ENCODE measurements at regions not wholly inside any gene's neighbourhood (a gene's known extent, or its start where the extent isn't known, plus 50 kb on each side); places are given as distances from the start of the nearest gene placed in this dataset.

DNA sequence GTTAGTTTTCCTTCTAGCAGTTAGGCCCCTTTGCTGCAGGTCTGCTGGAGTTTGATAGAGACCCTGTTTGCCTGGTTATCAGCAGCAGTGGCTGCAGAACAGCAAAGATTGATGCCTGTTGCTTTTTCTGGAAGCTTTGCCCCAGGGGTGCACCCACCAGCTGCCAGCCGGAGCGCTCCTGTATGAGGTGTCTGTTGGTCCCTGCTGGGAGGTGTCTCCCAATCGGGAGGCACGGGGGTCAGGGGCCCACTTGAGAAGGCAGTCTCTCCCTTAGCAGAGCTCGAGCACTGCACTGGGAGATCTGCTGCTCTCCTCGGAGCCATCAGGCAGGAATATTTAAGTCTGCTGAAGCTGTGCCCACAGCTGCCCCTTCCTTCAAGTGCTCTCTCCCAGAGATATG lies 825.3 kb upstream of the GRM7 start:
- no peak for TF ChIP-seq HDAC6 (IDR thresholded peaks at IDR 0.05; ENCODE audit: low read depth, low read length)
- TF ChIP-seq, protein P1, sequence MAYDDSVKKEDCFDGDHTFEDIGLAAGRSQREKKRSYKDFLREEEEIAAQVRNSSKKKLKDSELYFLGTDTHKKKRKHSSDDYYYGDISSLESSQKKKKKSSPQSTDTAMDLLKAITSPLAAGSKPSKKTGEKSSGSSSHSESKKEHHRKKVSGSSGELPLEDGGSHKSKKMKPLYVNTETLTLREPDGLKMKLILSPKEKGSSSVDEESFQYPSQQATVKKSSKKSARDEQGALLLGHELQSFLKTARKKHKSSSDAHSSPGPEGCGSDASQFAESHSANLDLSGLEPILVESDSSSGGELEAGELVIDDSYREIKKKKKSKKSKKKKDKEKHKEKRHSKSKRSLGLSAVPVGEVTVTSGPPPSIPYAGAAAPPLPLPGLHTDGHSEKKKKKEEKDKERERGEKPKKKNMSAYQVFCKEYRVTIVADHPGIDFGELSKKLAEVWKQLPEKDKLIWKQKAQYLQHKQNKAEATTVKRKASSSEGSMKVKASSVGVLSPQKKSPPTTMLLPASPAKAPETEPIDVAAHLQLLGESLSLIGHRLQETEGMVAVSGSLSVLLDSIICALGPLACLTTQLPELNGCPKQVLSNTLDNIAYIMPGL (CRISPR knock-in tag; IDR thresholded peaks at IDR 0.05; ENCODE audit: borderline replicate concordance in 1 of 2, low read depth in 1 of 2), result no peak
- TF ChIP-seq, protein P2, sequence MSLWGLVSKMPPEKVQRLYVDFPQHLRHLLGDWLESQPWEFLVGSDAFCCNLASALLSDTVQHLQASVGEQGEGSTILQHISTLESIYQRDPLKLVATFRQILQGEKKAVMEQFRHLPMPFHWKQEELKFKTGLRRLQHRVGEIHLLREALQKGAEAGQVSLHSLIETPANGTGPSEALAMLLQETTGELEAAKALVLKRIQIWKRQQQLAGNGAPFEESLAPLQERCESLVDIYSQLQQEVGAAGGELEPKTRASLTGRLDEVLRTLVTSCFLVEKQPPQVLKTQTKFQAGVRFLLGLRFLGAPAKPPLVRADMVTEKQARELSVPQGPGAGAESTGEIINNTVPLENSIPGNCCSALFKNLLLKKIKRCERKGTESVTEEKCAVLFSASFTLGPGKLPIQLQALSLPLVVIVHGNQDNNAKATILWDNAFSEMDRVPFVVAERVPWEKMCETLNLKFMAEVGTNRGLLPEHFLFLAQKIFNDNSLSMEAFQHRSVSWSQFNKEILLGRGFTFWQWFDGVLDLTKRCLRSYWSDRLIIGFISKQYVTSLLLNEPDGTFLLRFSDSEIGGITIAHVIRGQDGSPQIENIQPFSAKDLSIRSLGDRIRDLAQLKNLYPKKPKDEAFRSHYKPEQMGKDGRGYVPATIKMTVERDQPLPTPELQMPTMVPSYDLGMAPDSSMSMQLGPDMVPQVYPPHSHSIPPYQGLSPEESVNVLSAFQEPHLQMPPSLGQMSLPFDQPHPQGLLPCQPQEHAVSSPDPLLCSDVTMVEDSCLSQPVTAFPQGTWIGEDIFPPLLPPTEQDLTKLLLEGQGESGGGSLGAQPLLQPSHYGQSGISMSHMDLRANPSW (CRISPR knock-in tag; IDR thresholded peaks at IDR 0.05; ENCODE audit: borderline replicate concordance), result no peak
- TF ChIP-seq, protein P3, sequence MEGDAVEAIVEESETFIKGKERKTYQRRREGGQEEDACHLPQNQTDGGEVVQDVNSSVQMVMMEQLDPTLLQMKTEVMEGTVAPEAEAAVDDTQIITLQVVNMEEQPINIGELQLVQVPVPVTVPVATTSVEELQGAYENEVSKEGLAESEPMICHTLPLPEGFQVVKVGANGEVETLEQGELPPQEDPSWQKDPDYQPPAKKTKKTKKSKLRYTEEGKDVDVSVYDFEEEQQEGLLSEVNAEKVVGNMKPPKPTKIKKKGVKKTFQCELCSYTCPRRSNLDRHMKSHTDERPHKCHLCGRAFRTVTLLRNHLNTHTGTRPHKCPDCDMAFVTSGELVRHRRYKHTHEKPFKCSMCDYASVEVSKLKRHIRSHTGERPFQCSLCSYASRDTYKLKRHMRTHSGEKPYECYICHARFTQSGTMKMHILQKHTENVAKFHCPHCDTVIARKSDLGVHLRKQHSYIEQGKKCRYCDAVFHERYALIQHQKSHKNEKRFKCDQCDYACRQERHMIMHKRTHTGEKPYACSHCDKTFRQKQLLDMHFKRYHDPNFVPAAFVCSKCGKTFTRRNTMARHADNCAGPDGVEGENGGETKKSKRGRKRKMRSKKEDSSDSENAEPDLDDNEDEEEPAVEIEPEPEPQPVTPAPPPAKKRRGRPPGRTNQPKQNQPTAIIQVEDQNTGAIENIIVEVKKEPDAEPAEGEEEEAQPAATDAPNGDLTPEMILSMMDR (CRISPR knock-in tag; IDR thresholded peaks at IDR 0.05), result no peak
- TF ChIP-seq, protein P4, sequence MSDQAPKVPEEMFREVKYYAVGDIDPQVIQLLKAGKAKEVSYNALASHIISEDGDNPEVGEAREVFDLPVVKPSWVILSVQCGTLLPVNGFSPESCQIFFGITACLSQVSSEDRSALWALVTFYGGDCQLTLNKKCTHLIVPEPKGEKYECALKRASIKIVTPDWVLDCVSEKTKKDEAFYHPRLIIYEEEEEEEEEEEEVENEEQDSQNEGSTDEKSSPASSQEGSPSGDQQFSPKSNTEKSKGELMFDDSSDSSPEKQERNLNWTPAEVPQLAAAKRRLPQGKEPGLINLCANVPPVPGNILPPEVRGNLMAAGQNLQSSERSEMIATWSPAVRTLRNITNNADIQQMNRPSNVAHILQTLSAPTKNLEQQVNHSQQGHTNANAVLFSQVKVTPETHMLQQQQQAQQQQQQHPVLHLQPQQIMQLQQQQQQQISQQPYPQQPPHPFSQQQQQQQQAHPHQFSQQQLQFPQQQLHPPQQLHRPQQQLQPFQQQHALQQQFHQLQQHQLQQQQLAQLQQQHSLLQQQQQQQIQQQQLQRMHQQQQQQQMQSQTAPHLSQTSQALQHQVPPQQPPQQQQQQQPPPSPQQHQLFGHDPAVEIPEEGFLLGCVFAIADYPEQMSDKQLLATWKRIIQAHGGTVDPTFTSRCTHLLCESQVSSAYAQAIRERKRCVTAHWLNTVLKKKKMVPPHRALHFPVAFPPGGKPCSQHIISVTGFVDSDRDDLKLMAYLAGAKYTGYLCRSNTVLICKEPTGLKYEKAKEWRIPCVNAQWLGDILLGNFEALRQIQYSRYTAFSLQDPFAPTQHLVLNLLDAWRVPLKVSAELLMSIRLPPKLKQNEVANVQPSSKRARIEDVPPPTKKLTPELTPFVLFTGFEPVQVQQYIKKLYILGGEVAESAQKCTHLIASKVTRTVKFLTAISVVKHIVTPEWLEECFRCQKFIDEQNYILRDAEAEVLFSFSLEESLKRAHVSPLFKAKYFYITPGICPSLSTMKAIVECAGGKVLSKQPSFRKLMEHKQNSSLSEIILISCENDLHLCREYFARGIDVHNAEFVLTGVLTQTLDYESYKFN (CRISPR knock-in tag; conservative IDR thresholded peaks at IDR 0.05), result no peak
- no peak for TF ChIP-seq ZNF761 (CRISPR knock-in tag; conservative IDR thresholded peaks at IDR 0.05)
- TF ChIP-seq, protein P5, sequence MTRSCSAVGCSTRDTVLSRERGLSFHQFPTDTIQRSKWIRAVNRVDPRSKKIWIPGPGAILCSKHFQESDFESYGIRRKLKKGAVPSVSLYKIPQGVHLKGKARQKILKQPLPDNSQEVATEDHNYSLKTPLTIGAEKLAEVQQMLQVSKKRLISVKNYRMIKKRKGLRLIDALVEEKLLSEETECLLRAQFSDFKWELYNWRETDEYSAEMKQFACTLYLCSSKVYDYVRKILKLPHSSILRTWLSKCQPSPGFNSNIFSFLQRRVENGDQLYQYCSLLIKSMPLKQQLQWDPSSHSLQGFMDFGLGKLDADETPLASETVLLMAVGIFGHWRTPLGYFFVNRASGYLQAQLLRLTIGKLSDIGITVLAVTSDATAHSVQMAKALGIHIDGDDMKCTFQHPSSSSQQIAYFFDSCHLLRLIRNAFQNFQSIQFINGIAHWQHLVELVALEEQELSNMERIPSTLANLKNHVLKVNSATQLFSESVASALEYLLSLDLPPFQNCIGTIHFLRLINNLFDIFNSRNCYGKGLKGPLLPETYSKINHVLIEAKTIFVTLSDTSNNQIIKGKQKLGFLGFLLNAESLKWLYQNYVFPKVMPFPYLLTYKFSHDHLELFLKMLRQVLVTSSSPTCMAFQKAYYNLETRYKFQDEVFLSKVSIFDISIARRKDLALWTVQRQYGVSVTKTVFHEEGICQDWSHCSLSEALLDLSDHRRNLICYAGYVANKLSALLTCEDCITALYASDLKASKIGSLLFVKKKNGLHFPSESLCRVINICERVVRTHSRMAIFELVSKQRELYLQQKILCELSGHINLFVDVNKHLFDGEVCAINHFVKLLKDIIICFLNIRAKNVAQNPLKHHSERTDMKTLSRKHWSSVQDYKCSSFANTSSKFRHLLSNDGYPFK (CRISPR knock-in tag; IDR thresholded peaks at IDR 0.05; ENCODE audit: borderline replicate concordance), result no peak
- TF ChIP-seq ZNF792 (CRISPR knock-in tag; IDR thresholded peaks at IDR 0.05), result no peak
- TF ChIP-seq POLR2A (IDR thresholded peaks at IDR 0.05; ENCODE audit: insufficient read depth in 1 of 2, low read depth in 2 of 2, low read length in 2 of 2), result no peak
- TF ChIP-seq, protein P6, sequence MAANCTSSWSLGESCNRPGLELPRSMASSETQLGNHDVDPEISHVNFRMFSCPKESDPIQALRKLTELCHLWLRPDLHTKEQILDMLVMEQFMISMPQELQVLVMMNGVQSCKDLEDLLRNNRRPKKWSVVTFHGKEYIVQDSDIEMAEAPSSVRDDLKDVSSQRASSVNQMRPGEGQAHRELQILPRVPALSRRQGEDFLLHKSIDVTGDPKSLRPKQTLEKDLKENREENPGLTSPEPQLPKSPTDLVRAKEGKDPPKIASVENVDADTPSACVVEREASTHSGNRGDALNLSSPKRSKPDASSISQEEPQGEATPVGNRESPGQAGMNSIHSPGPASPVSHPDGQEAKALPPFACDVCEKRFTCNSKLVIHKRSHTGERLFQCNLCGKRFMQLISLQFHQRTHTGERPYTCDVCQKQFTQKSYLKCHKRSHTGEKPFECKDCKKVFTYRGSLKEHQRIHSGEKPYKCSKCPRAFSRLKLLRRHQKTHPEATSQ (CRISPR knock-in tag; IDR thresholded peaks at IDR 0.05; ENCODE audit: borderline replicate concordance), result no peak
- TF ChIP-seq RBM22 (optimal IDR thresholded peaks at IDR 0.05; ENCODE audit: low read length), result no peak
- no peak for TF ChIP-seq TCF7 (IDR thresholded peaks at IDR 0.05; ENCODE audit: low read depth)
- TF ChIP-seq ESRRA (CRISPR knock-in tag; IDR thresholded peaks at IDR 0.05; ENCODE audit: low read depth), result no peak
